GM06990 (cell line): ENCODE measurements at regions not wholly inside any gene's neighbourhood (a gene's known extent, or its start where the extent isn't known, plus 50 kb on each side); places are given as distances from the start of the nearest gene placed in this dataset.

Experiments used
- DNase-seq: peaks from one replicate; pipeline ENCODE4 v3.0.0-alpha.2; 2011; ENCODE audit not compliant: insufficient read length; ENCODE audit errors: extremely low read depth
- H3K27me3 ChIP-seq: replicated peaks from 2 replicates; pipeline ENCODE4 v1.6.0; 2011; ENCODE audit warnings: low read length; ENCODE audit not compliant: control insufficient read depth, insufficient read depth
- H3K36me3 ChIP-seq: 2 replicates; pipeline ENCODE4 v1.5.1; 2011; ENCODE audit warnings: low read length; ENCODE audit not compliant: control insufficient read depth, insufficient read depth
- H3K4me3 ChIP-seq: replicated peaks from 2 replicates; pipeline ENCODE4 v1.5.1; 2011; ENCODE audit warnings: low read depth, mild to moderate bottlenecking, control low read depth, low read length
- TF ChIP-seq, protein P1 (sequence below): IDR thresholded peaks from 2 replicates; pipeline ENCODE4 v1.5.1; 2011; ENCODE audit warnings: low read length, control low read depth, mild to moderate bottlenecking, inconsistent platforms; ENCODE audit not compliant: insufficient read depth, poor library complexity, severe bottlenecking

DNA sequence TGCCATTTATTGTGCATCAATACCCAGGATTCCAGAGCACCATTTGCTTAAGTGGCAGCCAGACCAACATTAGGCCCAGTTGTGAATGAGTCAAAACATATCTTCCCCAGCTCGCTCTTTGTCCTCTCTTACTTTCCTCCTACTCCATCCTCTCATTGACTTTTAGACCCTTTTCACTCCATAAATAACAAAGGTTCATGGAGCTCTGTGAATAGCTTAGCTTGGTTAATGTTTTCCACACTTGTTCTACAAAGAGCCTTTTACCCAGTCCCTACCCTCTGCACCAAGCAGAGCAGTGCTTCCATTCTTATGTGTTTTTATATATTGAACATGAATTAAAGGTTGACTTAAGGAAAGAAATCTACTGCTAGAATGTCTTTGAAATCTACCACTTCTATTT is 625.8 kb upstream of the FANCL start:
- DNase-seq = no peak
- Histone ChIP-seq H3K36me3 (no peaks in the 10 kb centered on the region), H3K27me3 (no peaks in the 10 kb centered on the region), H3K4me3 (no peak overlapping the region)
- TF ChIP-seq, protein P1, sequence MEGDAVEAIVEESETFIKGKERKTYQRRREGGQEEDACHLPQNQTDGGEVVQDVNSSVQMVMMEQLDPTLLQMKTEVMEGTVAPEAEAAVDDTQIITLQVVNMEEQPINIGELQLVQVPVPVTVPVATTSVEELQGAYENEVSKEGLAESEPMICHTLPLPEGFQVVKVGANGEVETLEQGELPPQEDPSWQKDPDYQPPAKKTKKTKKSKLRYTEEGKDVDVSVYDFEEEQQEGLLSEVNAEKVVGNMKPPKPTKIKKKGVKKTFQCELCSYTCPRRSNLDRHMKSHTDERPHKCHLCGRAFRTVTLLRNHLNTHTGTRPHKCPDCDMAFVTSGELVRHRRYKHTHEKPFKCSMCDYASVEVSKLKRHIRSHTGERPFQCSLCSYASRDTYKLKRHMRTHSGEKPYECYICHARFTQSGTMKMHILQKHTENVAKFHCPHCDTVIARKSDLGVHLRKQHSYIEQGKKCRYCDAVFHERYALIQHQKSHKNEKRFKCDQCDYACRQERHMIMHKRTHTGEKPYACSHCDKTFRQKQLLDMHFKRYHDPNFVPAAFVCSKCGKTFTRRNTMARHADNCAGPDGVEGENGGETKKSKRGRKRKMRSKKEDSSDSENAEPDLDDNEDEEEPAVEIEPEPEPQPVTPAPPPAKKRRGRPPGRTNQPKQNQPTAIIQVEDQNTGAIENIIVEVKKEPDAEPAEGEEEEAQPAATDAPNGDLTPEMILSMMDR = no peak

DNA sequence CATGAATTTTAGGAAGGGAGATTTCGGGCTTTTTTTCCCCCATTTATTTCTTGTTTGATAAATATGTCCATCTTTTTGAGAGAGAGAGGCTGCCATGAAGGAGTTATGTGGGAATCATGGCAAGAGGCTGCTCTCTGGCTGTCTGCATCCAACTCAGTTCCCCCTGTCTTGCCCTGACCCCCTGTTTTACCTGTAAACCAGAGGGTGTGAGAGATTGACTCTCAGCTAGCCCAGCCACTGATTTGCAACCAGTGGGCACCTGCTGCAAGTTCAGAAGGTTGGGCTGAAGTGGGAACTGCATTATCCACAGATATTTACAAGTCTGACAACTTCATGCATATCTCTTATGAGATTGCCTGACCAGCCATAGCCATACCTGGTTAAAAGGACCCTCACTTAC is 625.4 kb upstream of the FANCL start:
- TF ChIP-seq, protein P1 = no peak
- Histone ChIP-seq H3K36me3 (no peaks in the 10 kb centered on the region), H3K27me3 (no peaks in the 10 kb centered on the region), H3K4me3 (no peak overlapping the region)
- no peak for DNase-seq

DNA sequence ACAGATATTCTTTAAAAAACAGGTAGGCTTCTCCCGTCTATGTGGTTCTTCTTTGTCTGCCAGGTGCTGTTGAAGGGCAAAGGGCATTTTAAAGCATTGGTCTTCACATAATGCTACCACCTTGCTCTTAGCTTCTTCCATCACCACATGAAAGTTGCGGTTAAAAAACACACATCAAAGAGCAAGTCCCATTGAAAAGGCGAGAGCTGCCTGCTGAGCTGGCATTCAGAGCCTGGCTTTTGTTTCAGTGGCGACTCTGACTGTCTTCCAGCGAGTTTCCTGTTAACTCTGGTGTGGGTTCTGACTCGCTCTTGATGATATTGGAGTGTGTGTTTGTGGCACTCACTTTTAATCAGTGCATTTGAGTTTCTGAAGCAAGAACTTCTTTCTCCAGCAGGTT is 624.9 kb upstream of the FANCL start:
- H3K27me3 ChIP-seq = no peaks in the 10 kb centered on the region
- H3K36me3 ChIP-seq = no peaks in the 10 kb centered on the region
- no peak overlapping the region for H3K4me3 ChIP-seq
- DNase-seq = peak; percentile 55
- TF ChIP-seq, protein P1 = no peak

DNA sequence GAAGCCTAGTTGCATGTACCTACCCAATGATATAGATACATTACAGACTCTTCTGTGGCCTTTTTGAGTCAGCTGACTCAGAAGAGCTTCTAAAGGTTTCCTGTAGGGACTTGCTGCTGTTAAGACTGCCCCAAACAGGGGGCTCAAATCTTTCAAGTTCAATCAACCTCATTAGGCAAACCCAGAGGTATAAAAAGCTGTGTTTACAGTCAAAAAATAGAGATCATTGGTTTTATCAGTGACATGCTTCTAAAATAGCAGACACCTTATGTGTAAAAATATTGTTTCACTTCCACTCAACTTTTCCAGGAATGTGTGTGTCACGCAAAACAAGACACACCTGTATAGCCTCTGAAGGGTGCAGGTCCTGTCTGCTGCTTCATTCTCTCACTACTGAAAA is 624.3 kb upstream of the FANCL start:
- TF ChIP-seq, protein P1 = no peak
- Histone ChIP-seq H3K4me3 (no peak overlapping the region), H3K27me3 (no peaks in the 10 kb centered on the region), H3K36me3 (no peaks in the 10 kb centered on the region)
- DNase-seq = peak; percentile 42

DNA sequence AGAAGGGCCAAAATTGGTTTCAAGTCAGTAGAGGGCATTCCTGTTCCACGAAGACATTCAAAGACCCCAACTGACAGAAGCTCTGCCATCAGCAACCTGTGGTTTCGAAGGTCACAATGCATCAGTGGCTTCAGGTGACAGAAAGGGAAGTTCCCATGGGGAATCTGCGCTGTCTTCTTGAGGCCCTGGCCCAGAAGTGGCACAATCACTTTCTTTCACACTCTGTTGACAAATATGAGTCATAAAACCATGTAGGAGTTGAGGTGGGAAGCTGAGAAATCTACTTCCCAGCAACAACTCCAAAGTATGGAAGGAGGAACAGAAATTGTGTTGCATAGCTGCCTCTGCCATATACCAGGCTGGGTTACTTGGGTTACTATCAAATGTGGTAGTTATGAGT is 621.1 kb upstream of the FANCL start:
- DNase-seq = peak; percentile 58
- Histone ChIP-seq H3K4me3 (no peak overlapping the region), H3K36me3 (no peaks in the 10 kb centered on the region), H3K27me3 (no peaks in the 10 kb centered on the region)
- TF ChIP-seq, protein P1 = no peak

DNA sequence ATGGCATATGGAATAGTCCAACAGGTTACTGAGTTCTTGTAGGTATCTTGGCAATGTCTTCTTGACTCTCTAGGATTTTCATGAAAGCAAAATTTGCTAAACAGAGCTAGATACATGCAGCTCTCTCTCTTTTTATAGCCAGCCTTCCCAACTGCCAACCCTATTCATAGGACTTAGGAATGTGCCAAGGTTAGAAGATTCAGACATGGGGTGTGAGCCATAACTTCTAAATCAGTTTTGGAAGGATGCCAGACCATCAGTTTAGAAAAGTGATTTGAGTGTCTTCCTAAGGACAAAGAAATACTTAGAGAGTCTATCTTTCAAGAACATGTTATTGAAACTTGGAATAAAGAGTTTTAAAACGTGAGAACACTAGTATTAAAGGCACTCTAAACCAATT is 619.5 kb upstream of the FANCL start:
- Histone ChIP-seq H3K4me3 (no peak overlapping the region), H3K27me3 (no peaks in the 10 kb centered on the region), H3K36me3 (no peaks in the 10 kb centered on the region)
- TF ChIP-seq, protein P1 = no peak
- DNase-seq = no peak
